ENCODE measurements at regions not wholly inside any gene's neighbourhood (a gene's known extent, or its start where the extent isn't known, plus 50 kb on each side); places are given as distances from the start of the nearest gene placed in this dataset.

DNA sequence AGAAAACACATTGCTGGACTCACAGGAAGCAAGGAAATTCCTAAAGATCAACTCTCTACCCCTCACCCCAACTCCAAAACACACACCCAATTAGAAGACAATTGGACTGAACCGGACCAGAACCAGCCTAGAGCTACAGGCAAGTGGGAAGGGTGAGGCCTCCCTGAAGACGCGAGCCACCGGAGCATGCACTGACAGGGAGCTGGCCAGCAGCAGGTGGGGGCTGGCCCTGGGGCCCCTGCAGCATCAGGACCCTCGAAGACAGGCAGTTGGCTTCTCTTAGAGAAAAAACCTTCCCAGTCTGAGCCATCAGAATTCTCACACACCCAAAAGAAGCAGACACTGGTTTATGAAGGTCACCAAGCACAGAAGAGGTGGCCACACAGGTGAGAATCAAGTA is 209.5 kb upstream of the DIO3 start:
- no peak for DNase-seq (ENCODE audit: low read depth in 2 of 2)

DNA sequence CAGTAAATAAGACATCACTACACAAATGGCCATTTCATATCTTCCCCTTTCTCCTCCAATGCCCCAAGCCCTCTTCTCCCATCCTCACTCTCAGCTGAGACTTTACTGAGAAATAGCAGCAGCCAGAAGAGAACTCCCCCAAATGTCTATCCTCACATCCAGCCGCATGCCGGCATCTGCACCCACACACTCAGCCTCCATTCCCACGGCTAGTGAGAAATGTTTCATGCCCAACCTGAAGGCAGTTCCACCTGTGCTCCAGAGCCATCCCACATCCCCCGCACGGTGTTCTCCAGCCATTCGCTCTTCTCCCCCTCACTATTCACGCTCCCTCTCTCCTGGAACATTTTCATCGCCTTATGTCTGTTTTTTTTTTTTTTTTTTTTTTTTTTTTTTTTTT is 208.7 kb upstream of the DIO3 start:
- no peak for DNase-seq (ENCODE audit: low read depth in 2 of 2)

DNA sequence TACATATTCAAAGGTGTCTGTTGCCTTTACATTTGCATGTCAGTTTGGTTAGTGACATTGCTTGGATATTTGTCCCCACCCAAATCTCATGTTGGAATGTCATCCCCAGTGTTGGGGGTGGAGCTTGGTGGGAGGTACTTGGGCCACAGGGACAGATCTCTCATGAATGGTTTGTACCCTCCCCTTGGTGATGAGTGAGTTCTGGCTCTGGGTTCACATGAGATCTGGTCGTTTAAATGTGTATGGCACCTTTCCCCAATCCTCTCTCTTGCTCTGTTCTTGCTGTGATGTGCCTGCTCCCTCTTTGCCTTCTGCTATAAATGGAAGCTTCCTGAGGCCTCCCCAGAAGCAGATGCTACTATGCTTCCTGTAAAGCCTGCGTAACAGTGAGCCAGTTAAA is 207.9 kb upstream of the DIO3 start:
- DNase-seq (ENCODE audit: low read depth in 2 of 2), result no peak

DNA sequence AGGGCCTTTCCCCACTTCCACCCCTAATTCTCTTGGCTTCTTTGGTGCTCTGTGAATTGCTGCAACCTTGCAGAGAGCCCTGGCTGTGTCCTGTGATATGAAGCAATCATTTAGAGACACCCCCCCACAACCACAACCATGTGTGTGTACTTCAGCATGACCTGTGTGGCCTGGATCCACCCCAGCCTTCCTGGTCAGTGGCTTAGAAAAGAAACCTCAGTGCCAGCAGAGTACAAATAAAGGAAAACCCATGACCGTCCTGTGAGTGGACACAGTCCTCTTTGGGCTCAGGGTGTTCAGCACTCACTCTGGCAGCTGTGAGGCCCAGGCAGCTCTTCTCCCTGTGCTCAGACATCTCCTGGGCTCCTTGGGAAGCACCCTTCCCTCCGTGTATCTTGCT is 206.6 kb upstream of the DIO3 start:
- no peak for DNase-seq (ENCODE audit: low read depth in 2 of 2)

DNA sequence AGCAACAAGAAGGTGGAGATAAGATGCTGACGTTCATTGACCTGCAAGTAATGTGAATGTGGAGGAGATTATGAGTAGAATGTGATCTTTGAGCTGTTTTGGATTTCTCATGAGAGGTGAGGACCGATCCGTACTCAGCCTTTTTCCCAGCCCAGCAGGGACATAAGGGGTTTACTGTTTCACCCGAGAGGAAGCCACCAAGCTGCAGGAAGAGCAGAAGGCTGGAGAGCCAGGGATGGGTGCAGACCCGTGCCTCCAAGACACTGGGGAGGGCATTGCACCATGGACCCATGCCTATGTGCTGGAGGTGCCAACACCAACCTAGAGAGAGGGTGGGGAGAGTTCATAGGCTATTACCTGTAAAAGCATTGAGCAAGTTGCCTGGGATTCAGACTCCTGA is 206.0 kb upstream of the DIO3 start:
- DNase-seq (ENCODE audit: low read depth in 2 of 2), result no peak

DNA sequence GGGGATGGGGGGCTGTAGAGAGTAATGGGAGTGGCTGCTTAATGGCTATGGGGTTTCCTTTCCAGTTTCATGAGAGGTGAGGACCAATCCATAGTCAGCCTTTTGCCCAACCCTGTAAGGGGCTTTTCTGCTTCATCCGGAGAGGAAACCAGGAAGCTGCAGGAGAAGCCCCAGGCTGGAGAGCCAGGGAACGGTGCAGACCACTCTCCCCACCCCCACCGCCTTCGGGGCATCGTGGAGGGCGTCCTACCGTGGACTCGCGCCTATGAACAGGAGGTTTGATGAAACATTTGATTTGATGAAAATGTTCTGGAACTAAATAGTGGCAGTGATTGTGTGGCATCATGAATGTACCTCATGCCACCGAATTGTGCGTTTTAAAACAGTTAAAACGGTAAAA is 204.3 kb upstream of the DIO3 start:
- DNase-seq (ENCODE audit: low read depth in 2 of 2), result no peak

DNA sequence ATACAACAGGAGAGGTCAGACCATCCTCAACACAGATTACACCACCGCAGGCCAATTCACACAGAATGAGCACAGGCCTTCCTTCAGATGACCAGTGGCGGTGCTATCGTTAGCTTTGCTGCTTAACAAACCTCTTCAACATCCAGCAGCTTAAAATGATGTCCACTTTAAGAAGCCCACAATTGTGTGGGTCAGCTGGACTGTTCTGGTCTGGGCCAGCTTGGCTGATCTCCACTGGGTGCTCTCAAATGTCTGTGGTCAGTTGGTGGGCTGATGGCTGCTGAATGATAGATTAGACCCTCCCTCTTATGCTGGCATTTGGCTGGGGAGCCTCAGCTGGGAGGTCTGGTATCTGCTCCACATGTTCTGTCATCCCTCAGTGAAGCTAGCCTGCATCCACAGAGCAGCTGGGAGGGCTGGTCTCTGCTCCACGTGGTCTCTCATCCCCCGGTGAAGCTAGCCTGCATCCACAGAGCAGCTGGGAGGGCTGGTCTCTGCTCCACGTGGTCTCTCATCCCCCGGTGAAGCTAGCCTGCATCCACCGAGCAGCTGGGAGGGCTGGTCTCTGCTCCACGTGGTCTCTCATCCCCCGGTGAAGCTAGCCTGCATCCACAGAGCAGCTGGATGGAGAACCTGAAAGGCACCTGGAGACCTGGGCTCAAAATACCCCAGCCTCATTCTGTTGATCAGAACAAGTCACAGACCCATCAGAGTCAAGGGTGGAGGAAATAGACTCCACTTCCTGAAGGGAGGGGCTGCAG is 203.6 kb upstream of the DIO3 start:
- no peak for DNase-seq (ENCODE audit: low read depth in 2 of 2)

DNA sequence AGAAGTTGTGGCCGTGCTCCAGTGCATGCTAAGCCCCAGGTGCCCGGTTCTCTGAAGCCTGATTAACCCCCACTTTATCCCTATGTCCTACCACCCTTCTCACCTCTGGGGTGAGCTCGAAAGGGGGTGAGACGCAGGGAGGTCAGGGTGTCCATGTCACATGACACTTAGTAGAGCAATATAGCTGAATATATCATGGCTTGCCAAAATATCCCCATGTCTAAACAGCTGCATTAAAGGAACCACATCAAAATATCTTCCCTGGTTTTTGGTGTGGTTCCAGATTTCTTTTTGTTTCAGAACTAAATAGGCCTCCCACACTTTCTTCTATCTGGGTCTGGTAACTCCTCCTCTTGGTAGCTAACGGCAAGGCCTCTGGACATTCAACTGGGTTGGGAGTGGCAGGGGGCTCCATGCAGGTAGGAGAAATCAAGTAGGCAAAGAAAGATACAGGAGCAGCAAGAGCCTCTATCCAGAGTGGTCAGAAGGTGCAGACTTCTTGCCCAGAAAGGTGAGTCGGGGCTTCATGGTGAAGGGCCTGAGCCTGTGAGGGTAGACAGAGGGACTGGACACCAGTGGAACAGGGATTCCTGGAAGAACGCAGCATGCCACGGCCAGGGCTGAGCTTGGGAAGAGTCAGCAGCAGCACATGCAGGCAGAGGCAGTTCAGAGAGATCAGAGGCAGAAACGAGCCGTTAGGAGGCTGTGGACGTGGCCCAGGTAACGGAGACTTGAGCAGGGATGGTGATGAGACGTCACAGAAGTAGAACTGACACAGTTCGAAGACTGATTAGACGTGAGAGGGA is 202.8 kb upstream of the DIO3 start:
- DNase-seq (ENCODE audit: low read depth in 2 of 2), result no peak

DNA sequence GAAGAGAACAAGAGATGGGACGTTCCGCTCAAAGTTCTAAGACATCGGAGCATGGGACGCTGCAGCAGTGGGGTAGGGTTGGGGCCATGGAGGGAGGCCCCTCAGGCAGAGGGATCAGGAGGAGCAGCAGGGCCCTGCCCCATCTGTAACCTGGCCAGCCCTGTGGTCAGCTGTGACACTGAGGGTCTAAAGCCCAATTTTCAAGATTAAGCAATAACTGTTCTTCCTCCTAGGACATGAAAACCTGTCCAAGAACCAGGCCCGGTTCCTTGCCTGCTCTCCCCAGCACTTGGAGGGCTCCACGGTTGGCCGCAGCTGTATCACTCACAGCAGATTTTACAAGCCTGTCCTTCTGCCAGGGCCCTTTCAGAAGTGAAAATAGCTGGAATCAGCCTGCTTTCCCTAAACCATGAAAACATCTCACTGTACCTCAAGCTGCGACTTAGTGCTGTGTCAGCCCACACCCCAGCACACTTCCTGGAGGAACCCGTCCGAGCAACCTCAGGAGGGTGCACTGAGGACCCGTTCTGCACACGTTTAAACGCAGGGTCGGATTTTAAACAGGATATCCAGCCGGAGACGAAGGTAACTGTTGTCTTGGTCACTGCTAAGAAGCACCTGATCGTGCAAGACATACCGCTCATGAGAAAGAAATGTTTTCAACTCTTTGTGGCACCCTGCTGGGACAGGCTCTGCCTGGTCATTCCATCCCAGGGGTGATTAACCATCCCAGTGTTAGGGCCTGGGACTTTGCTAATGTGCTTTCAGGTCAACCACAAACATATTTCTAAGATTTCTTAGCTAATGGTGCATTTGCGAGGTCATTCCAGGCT is 201.9 kb upstream of the DIO3 start:
- DNase-seq (ENCODE audit: low read depth in 2 of 2), result no peak

DNA sequence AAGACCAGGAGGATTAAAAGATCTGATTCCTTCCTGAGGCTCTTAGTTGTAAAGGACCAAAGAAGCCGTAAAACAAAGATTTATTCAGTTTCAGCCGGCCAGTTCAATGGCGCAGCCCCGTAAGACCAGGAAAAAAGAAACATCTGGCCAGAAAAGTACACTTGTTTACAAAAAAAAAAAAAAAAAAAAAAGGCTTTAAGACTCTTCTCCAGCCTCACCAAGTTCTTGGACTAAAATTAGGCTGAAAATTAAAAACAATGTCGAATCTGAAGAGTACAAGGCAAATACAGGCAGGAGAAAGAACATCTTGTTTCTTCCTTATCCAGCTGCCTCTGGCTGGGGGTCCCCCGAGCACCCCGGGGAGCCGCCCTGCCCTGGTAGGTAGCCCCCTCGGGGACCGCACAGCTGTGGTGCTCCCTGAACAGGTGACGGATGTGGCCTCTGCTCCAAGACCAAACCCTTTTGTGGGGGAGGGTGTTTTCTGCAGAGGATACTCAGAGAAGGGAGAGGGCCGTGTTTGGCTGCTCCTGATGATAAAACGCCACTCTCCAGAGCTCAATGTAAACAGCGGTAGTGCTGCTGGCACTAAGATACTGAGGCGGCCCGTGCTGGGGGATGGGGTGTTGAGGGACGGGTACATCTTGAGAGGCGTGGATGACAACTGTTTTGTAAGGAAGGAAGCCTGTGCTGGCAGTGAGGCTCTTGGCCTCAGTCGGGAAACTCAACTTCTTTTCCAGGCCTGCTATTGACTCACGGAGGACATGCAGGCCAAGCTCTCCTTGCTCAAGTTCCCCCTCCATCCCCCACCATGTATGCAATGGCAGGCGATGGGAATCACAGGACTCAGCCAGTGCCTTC is 201.0 kb upstream of the DIO3 start:
- DNase-seq (ENCODE audit: low read depth in 2 of 2), result no peak

DNA sequence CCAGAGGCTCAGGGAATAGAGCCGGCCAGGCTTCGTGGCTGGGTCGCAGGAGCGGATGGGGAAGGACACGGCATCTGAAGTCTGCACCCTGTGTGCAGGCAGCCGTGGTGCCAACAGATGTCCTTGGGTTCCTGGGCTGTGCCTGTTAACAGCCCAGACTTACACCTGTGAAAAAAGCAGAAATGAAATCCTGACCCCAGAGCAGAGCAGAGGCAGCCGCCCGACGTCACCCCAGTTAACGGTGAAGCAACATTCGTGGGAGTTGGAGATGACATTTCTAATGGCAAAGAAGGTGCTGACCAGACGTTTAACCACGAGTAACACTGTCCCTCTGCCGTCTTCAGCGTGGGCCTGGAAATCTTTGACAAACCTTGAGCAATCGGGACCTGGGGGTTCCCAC is 200.3 kb upstream of the DIO3 start:
- no peak for DNase-seq (ENCODE audit: low read depth in 2 of 2)

DNA sequence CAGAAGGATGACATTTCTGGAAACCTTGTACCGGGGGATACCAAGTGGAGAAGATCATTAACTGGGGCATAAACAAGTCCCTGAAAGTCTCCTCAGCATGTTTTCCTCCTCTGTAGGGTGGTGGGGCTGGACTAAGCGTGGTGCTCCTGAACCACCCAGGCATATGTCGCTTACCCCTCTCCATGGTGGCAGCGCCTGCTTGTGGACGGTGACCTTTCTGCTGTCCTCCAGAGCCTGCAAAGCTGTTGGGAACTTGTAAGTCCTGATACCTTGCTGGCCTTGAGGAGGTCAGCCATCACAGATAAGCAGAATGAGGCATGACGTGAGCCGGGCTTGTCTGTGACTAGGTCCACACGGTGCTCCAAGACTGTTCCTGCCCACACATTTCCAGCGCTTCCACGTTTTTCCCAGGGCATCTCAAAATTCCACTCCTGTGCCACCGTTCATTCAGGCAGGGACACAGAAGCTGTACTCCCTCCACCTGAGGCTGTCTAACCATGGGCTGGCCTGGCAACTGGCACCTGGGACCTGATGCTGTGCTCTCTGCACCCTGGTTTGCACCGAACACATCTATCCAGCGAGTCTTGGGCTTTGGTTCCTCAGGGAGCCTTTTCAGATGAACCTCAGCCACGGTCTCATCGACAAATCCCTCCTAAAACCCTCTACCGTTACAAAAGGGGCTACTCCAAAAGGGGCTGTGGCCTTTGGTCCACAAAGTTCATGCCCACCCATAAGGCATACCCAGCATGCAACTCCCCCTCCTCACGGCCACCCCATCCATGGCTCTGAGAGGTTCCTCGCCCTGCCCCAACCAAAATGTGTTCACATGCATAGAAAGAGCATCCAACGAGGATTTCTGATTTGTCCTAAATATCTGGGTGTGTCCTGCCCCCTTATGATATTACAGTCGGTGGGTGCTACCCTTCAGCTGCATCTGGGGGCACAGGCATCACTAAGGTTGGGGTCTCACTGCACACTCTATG is 199.6 kb upstream of the DIO3 start:
- DNase-seq (ENCODE audit: low read depth in 2 of 2), result no peak

DNA sequence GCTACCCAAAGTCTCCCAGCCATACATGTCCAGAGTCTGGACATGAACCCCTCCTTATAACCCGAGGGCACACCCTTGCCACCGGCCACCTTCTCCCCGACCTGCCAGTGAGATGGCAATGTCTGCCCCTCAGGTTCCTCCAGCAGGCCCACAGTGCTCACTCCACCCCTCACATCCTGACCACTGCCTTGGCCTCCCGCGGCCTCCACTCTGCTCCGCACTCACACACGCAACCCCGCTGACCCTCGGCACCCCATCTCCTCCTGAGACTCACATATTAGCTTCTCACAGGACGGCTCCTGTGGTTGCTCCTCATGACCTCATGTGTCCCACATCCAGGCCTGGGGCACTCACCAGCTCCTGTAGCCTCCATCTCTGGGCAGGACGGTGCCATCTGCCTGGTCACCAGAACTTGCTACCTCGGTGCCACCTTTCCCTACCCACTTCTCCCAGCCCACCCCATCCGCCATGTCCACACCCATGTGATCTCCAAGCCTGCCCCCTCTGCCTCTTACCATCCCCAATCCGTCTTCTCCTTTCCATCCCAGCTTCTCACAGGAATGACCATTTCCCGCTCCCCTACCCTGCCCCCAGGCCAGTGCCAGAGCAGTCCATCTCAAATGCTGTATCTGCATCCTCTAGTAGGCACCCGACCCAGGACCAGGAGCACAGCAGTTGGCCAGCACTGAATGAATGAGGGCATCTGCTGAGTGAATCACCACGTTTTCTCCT is 198.6 kb upstream of the DIO3 start:
- DNase-seq (ENCODE audit: low read depth in 2 of 2), result no peak

DNA sequence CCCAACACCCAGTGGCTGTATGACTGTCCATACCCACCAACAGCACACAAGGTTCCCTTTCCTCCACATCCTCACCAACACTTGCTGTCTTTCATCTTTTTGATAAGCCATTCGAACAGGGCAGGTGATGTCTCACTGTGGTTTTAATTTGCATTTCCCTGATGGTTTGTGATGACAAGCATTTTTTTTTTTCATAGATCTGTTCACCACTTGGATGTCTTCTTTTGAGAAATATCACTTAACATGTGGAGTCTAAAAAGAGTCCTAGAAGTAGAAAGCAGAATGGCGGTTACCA is 198.1 kb upstream of the DIO3 start:
- DNase-seq (ENCODE audit: low read depth in 2 of 2), result no peak

DNA sequence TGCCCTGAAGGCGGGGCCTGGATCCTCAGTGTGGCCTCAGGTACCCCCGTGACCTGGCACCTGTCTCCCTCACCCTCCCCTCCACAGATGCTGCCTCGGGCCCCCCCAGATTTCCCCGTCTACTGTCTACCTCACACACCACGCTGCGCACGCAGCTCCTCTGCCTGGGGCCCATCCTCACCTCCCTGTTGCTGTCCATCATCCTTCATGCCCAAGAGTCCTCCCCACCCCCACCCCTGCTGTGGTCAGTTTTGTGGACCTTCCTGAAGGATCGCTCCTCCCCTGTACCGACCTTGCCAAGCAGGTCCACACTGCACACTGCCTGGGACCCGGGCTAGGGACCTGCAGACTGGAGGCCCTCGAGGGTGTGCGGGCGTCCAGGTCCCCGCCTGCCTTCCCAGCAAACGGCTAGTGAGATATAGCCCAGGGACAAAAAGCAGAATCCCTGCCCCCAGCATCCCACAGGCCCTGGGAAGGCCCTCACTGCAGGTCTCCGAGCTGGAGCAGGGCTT is 197.4 kb upstream of the DIO3 start:
- no peak for DNase-seq (ENCODE audit: low read depth in 2 of 2)

DNA sequence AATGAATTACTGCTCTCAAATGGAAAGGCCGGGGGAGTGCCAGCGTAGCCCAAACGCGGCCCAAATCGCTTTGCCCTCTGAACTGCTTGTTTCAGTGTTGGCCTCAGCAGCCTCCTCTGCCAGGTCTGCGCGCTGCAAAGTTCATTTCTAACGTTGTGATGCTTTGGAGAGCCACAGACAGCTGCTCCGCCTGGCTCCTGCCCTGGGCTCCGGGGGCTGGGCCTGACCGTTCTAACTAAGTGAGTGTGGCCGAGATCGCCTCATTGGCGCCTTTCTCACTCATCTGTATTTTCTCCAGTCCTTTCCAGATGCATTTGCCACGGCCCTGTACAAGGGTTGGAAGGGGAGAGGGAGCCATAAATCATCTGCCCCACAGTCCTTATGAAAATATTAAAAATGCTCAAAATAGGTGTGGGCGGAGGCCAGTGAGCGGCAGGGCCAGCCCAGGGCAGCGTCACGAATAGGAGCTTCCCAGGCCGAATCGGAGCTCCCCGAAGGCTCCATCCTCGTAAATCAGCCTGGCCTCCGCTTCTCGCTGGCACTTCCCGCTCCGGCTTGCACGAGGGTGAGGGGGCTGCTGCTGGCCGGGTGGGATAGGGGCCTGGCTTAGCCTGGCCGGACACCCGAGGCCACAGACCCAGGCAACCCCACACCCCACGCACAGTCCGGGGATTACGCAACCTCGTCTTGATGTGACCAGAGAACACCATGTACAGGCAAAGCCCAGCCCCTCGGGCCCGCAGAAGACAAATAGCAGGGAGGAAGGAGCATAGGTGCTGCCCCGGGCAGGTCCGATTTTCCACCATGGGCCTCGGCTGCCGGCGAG is 196.6 kb upstream of the DIO3 start:
- DNase-seq (ENCODE audit: low read depth in 2 of 2), result no peak

DNA sequence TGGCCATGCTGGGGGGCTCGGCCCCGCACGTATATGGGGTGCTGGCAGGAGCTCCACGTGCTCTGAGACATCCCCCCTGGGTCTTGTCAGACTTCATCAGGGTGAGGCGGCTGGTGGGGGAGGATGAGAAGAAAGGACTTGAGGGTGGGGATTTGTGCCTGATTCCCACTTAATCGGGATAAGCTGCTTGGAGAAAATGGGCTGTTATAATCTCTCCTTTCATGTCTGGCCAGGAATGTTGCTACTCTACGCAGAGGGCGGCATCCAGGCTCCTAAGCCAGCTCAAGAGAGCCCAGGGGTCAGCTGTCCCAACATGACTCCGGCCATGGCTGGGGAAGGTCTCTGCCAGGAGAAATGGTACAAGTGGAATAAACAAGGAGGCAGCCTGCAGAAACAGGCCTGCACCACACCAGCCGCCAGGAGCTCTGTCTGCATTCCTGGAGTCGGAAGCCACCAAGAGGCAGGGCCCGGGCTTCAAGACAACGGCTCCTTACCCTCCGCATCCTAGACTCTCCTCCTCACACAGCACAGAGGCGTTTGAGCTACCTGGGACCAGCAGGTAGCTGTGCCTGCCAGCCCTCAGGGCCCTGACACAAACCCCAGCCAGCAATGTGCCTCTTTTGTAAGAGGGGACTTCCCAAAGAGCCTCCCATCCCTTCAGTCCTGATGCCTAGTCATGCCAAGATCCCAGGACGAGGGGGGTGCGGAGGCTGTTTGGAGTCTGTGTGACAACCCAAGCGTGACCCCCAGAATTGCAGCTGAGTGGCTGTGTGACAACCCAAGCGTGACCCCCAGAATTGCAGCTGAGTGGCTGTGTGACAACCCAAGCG is 195.8 kb upstream of the DIO3 start:
- DNase-seq (ENCODE audit: low read depth in 2 of 2), result no peak

Data from stimulated activated CD8-positive, alpha-beta memory T cell treated with anti-CD3 and anti-CD28 coated beads, Interleukin-2, amount 100 ng/mL, for 48 hours (primary cell).